H9 (cell line): ENCODE measurements at regions not wholly inside any gene's neighbourhood (a gene's known extent, or its start where the extent isn't known, plus 50 kb on each side); places are given as distances from the start of the nearest gene placed in this dataset.

Source experiments
- DNase-seq: peaks from one replicate; pipeline ENCODE4 v3.0.0-alpha.2; 2017
- H2AFZ ChIP-seq: one replicate; pipeline ENCODE4 v1.6.1; 2013; ENCODE audit warnings: mild to moderate bottlenecking, low read length, control low read depth, moderate library complexity
- H2AK5ac ChIP-seq: 2 replicates; pipeline ENCODE4 v1.6.1; 2013; ENCODE audit warnings: low read length, control low read depth, mixed read lengths; ENCODE audit not compliant: insufficient read length
- H2BK120ac ChIP-seq: one replicate; pipeline ENCODE4 v1.6.1; 2013; ENCODE audit warnings: low read depth, mild to moderate bottlenecking, low read length, control low read depth, inconsistent platforms; ENCODE audit not compliant: poor library complexity, severe bottlenecking
- H2BK12ac ChIP-seq: 2 replicates; pipeline ENCODE4 v1.6.1; 2013; ENCODE audit warnings: low read length, control low read depth, mixed read lengths, low read depth; ENCODE audit not compliant: insufficient read length
- H2BK15ac ChIP-seq: 2 replicates; pipeline ENCODE4 v1.6.1; 2013; ENCODE audit warnings: low read depth, low read length, control low read depth
- H2BK20ac ChIP-seq: one replicate; pipeline ENCODE4 v1.6.1; 2013; ENCODE audit warnings: low read depth, mild to moderate bottlenecking, low read length, control low read depth, inconsistent platforms; ENCODE audit not compliant: poor library complexity, severe bottlenecking
- H2BK5ac ChIP-seq: 2 replicates; pipeline ENCODE4 v1.6.1; 2013; ENCODE audit warnings: low read length, control low read depth, mixed read lengths; ENCODE audit not compliant: insufficient read length
- H3K14ac ChIP-seq: 2 replicates; pipeline ENCODE4 v1.6.1; 2013; ENCODE audit warnings: low read length, control low read depth; ENCODE audit not compliant: insufficient read depth
- H3K18ac ChIP-seq: 2 replicates; pipeline ENCODE4 v1.6.1; 2013; ENCODE audit warnings: low read depth, mild to moderate bottlenecking, mixed read lengths, low read length, control low read depth; ENCODE audit not compliant: insufficient read length
- H3K23ac ChIP-seq: 2 replicates; pipeline ENCODE4 v1.6.1; 2013; ENCODE audit warnings: low read length, control low read depth, mixed read lengths, low read depth; ENCODE audit not compliant: insufficient read length
- H3K23me2 ChIP-seq: 2 replicates; pipeline ENCODE4 v1.6.1; 2013; ENCODE audit warnings: low read depth, mild to moderate bottlenecking, mixed read lengths, low read length, control low read depth; ENCODE audit not compliant: insufficient read length, poor library complexity, severe bottlenecking
- H3K27ac ChIP-seq: 2 replicates; pipeline ENCODE4 v1.5.1; 2013; ENCODE audit warnings: low read length, control low read depth, mixed read lengths, low read depth; ENCODE audit not compliant: insufficient read length
- H3K27me3 ChIP-seq: 2 replicates; pipeline ENCODE4 v1.6.1; 2013; ENCODE audit warnings: low read length, control low read depth, inconsistent platforms; ENCODE audit not compliant: insufficient read depth
- H3K4ac ChIP-seq: 2 replicates; pipeline ENCODE4 v1.6.1; 2013; ENCODE audit warnings: low read depth, mild to moderate bottlenecking, control low read depth, inconsistent platforms, low read length, moderate library complexity
- H3K4me1 ChIP-seq: 2 replicates; pipeline ENCODE4 v1.6.1; 2013; ENCODE audit warnings: low read length, control low read depth, inconsistent platforms; ENCODE audit not compliant: insufficient read depth
- H3K4me2 ChIP-seq: 2 replicates; pipeline ENCODE4 v1.6.1; 2013; ENCODE audit warnings: low read length, control low read depth, mixed read lengths; ENCODE audit not compliant: insufficient read length, insufficient read depth
- H3K56ac ChIP-seq: 2 replicates; pipeline ENCODE4 v1.6.1; 2013; ENCODE audit warnings: low read depth, mild to moderate bottlenecking, mixed read lengths, low read length, control low read depth; ENCODE audit not compliant: insufficient read length
- H3K79me1 ChIP-seq: 2 replicates; pipeline ENCODE4 v1.6.1; 2013; ENCODE audit warnings: low read depth, mild to moderate bottlenecking, moderate library complexity, low read length, control low read depth, inconsistent platforms; ENCODE audit not compliant: insufficient read depth, poor library complexity, severe bottlenecking
- H3K79me2 ChIP-seq: 2 replicates; pipeline ENCODE4 v1.6.1; 2013; ENCODE audit warnings: low read length, control low read depth, inconsistent platforms; ENCODE audit not compliant: insufficient read depth
- H3K9ac ChIP-seq: 2 replicates; pipeline ENCODE4 v1.6.1; 2013; ENCODE audit warnings: low read length, control low read depth, mixed read lengths; ENCODE audit not compliant: insufficient read length; ENCODE audit errors: extremely low read depth
- H3K9me3 ChIP-seq: one replicate; pipeline ENCODE4 v1.6.1; 2013; ENCODE audit warnings: low read depth, low read length, inconsistent platforms; ENCODE audit not compliant: control insufficient read depth
- H3T11ph ChIP-seq: one replicate; pipeline ENCODE4 v1.6.1; 2013; ENCODE audit warnings: mild to moderate bottlenecking, low read length, control low read depth, inconsistent platforms
- H4K20me1 ChIP-seq: one replicate; pipeline ENCODE4 v1.6.1; 2013; ENCODE audit not compliant: control insufficient read depth, insufficient read length, insufficient read depth
- H4K5ac ChIP-seq: 2 replicates; pipeline ENCODE4 v1.6.1; 2013; ENCODE audit warnings: low read depth, mild to moderate bottlenecking, mixed read lengths, low read length, control low read depth; ENCODE audit not compliant: insufficient read length
- H4K8ac ChIP-seq: replicated peaks from 2 replicates; pipeline ENCODE4 v1.6.1; 2013; ENCODE audit warnings: low read length, control low read depth, mixed read lengths, low read depth; ENCODE audit not compliant: insufficient read length
- H4K91ac ChIP-seq: 2 replicates; pipeline ENCODE4 v1.6.1; 2013; ENCODE audit warnings: low read depth, mild to moderate bottlenecking, moderate library complexity, mixed read lengths, low read length, control low read depth; ENCODE audit not compliant: insufficient read length
- H3K27ac Mint-ChIP-seq, 3 experiments: 2 replicates in 2 of 3; 3 replicates in 1 of 3; pipeline ENCODE4 v1.8.0; 2020 to 2021; ENCODE audit warnings: mixed read lengths in 3 of 3, mild to moderate bottlenecking in 1 of 3, moderate library complexity in 1 of 3
- H3K27me3 Mint-ChIP-seq: 2 replicates; pipeline ENCODE4 v1.8.0; 2021; ENCODE audit warnings: low read depth, mild to moderate bottlenecking, moderate library complexity, mixed read lengths
- H3K36me3 Mint-ChIP-seq, 3 experiments: 2 replicates in 2 of 3; 3 replicates in 1 of 3; pipeline ENCODE4 v1.8.0; 2020 to 2021; ENCODE audit warnings: low read depth in 3 of 3, mixed read lengths in 3 of 3; ENCODE audit not compliant: insufficient read depth in 1 of 3
- H3K4me1 Mint-ChIP-seq, 2 experiments: 2 replicates each; pipeline ENCODE4 v1.8.0; 2020; ENCODE audit warnings: mixed read lengths in 2 of 2
- H3K4me3 Mint-ChIP-seq, 2 experiments: 2 replicates in 1 of 2; 3 replicates in 1 of 2; pipeline ENCODE4 v1.8.0; 2020 to 2021; ENCODE audit warnings: mild to moderate bottlenecking in 2 of 2, mixed read lengths in 2 of 2, moderate library complexity in 1 of 2
- H3K9me3 Mint-ChIP-seq, 2 experiments: 2 replicates in 1 of 2; 3 replicates in 1 of 2; pipeline ENCODE4 v1.8.0; 2020; ENCODE audit warnings: mild to moderate bottlenecking in 2 of 2, mixed read lengths in 2 of 2, moderate library complexity in 1 of 2
- CTCF ChIP-seq: fragments of 200-600 bp; sonication (generic); conservative IDR thresholded peaks from 3 replicates; pipeline ENCODE4 v1.8.0; 2021; ENCODE audit warnings: antibody characterized with exemption, mild to moderate bottlenecking
- WGBS: extraction: QIAGEN DNeasy Blood & Tissue Kit; methylation state at CpG from one replicate; pipeline ENCODE4 v1.1.7; 2013; ENCODE audit warnings: missing lambda C conversion rate, low lambda C conversion rate, mixed read lengths; ENCODE audit not compliant: insufficient read length; ENCODE audit errors: extremely low coverage; 5-methylcytosine and 5-hydroxymethylcytosine counted together

- H3K27me3 ChIP-seq = no peaks in the 10 kb centered on the region
- no peak overlapping the region for H2BK20ac ChIP-seq
- Mint-ChIP-seq H3K36me3 (no peaks in the 10 kb centered on the region), H3K4me1 (peaks cover 10 to 22% of the 10 kb centered on the region in 2 experiments), H3K9me3 (no peaks in the 10 kb centered on the region; a peak in 1 of 5 replicates), H3K27ac (no peak overlapping the region), H3K27me3 (peaks cover 9% of the 10 kb centered on the region), H3K4me3 (no peak overlapping the region)
- no peaks in the 10 kb centered on the region for H3K79me2 ChIP-seq
- WGBS = no CpG with 5 or more reads among the region's 5 CpGs
- H3K4ac ChIP-seq = no peak overlapping the region
- H3K18ac ChIP-seq = no peak overlapping the region
- no peak overlapping the region for H2BK120ac ChIP-seq
- H2BK5ac ChIP-seq = no peak overlapping the region
- no peak overlapping the region for H2AFZ ChIP-seq
- H2BK12ac ChIP-seq = no peak overlapping the region
- no peaks in the 10 kb centered on the region for H4K20me1 ChIP-seq
- no peaks in the 10 kb centered on the region for H3K9me3 ChIP-seq
- H3K4me1 ChIP-seq = no peaks in the 10 kb centered on the region
- no peak overlapping the region for H2AK5ac ChIP-seq
- no peak overlapping the region for H2BK15ac ChIP-seq
- no peak overlapping the region for H4K5ac ChIP-seq
- no peak overlapping the region for H4K8ac ChIP-seq
- no peak overlapping the region for H3K4me2 ChIP-seq
- H3K23ac ChIP-seq = no peak overlapping the region
- peak; percentile 78 for TF ChIP-seq CTCF
- DNase-seq = peak; percentile 73
- H3K79me1 ChIP-seq = no peaks in the 10 kb centered on the region
- no peak overlapping the region for H3K27ac ChIP-seq
- H4K91ac ChIP-seq = no peak overlapping the region
- no peak overlapping the region for H3K56ac ChIP-seq
- H3K9ac ChIP-seq = no peak overlapping the region
- H3T11ph ChIP-seq = no peak overlapping the region
- no peaks in the 10 kb centered on the region for H3K23me2 ChIP-seq
- H3K14ac ChIP-seq = no peak overlapping the region
Measured at GRCh38 chr16:49183911-49184310, 97.7 kb downstream of the CBLN1 start.
